Hepatocyte (in vitro differentiated cells): ENCODE measurements at regions not wholly inside any gene's neighbourhood (a gene's known extent, or its start where the extent isn't known, plus 50 kb on each side); places are given as distances from the start of the nearest gene placed in this dataset.

ENCODE experiments used
- DNase-seq: peaks from one replicate; pipeline ENCODE4 v3.0.0-alpha.2; 2016; ENCODE audit warnings: low spot score
- H2AFZ ChIP-seq: fragments of 200-600 bp; sonication (generic); 2 replicates; pipeline ENCODE4 v1.6.0; 2016; ENCODE audit warnings: antibody characterized with exemption, mild to moderate bottlenecking
- H3K27ac ChIP-seq: fragments of 200-600 bp; sonication (generic); 2 replicates; pipeline ENCODE4 v1.5.1; 2016; ENCODE audit warnings: mild to moderate bottlenecking
- H3K27me3 ChIP-seq: fragments of 200-600 bp; sonication (generic); 2 replicates; pipeline ENCODE4 v1.6.1; 2016
- H3K36me3 ChIP-seq: fragments of 200-600 bp; sonication (generic); replicated peaks from 2 replicates; pipeline ENCODE4 v1.5.1; 2016; ENCODE audit warnings: low read depth; ENCODE audit not compliant: insufficient read depth
- H3K4me1 ChIP-seq: fragments of 200-600 bp; sonication (generic); 2 replicates; pipeline ENCODE4 v1.5.1; 2016; ENCODE audit warnings: mild to moderate bottlenecking, moderate library complexity; ENCODE audit not compliant: insufficient read depth
- H3K4me2 ChIP-seq: fragments of 200-600 bp; sonication (generic); 2 replicates; pipeline ENCODE4 v1.6.0; 2016
- H3K4me3 ChIP-seq: fragments of 200-600 bp; sonication (generic); 2 replicates; pipeline ENCODE4 v1.5.1; 2016; ENCODE audit warnings: mild to moderate bottlenecking
- H3K79me2 ChIP-seq: fragments of 200-600 bp; sonication (generic); 2 replicates; pipeline ENCODE4 v1.6.0; 2017; ENCODE audit warnings: mild to moderate bottlenecking
- H3K9me2 ChIP-seq: fragments of 200-600 bp; sonication (generic); replicated peaks from 2 replicates; pipeline ENCODE4 v1.6.0; 2017; ENCODE audit warnings: mild to moderate bottlenecking; ENCODE audit not compliant: insufficient read depth
- H3K9me3 ChIP-seq: fragments of 200-600 bp; sonication (generic); 2 replicates; pipeline ENCODE4 v1.5.1; 2016; ENCODE audit warnings: low read depth, mild to moderate bottlenecking
- H4K20me1 ChIP-seq: fragments of 200-600 bp; sonication (generic); 2 replicates; pipeline ENCODE4 v1.6.0; 2016; ENCODE audit warnings: mild to moderate bottlenecking; ENCODE audit not compliant: insufficient read depth, poor library complexity, severe bottlenecking
- CTCF ChIP-seq: fragments of 200-600 bp; sonication (generic); IDR thresholded peaks from 2 replicates; pipeline ENCODE4 v1.5.1; 2016; ENCODE audit warnings: antibody characterized with exemption, mild to moderate bottlenecking; ENCODE audit not compliant: poor library complexity
- EZH2 ChIP-seq: fragments of 200-600 bp; sonication (generic); IDR thresholded peaks from 2 replicates; pipeline ENCODE4 v1.6.1; 2016; ENCODE audit warnings: antibody characterized with exemption, mild to moderate bottlenecking, borderline replicate concordance
- EZH2phosphoT487 ChIP-seq: fragments of 200-600 bp; sonication (generic); IDR thresholded peaks from one replicate; pipeline ENCODE4 v1.6.1; 2018; ENCODE audit warnings: antibody characterized with exemption, mild to moderate bottlenecking, low read depth, moderate library complexity; ENCODE audit not compliant: unreplicated experiment, severe bottlenecking
- WGBS: methylation state at CpG from one replicate; pipeline ENCODE4 v1.1.6; 2016; ENCODE audit warnings: low lambda C conversion rate; ENCODE audit errors: missing lambda C conversion rate; 5-methylcytosine and 5-hydroxymethylcytosine counted together

- Histone ChIP-seq H3K9me3 (no peaks in the 10 kb centered on the region), H2AFZ (no peak overlapping the region), H3K79me2 (no peaks in the 10 kb centered on the region), H3K9me2 (no peaks in the 10 kb centered on the region), H3K27ac (no peak overlapping the region), H3K27me3 (no peaks in the 10 kb centered on the region), H3K4me1 (no peaks in the 10 kb centered on the region), H4K20me1 (no peaks in the 10 kb centered on the region), H3K4me3 (no peak overlapping the region), H3K36me3 (no peaks in the 10 kb centered on the region), H3K4me2 (no peak overlapping the region)
- no peak for TF ChIP-seq CTCF
- no peak for TF ChIP-seq EZH2
- no peak for TF ChIP-seq EZH2phosphoT487
- no peak for DNase-seq
- WGBS, result 73% methylated on average over 3 of the region's 3 CpGs
Observed at GRCh38 chr3:148218222-148218621, 479.5 kb upstream of the AGTR1 start.

- H3K4me2 ChIP-seq, result no peak overlapping the region
- H3K4me3 ChIP-seq, result no peak overlapping the region
- no peaks in the 10 kb centered on the region for H4K20me1 ChIP-seq
- H3K9me3 ChIP-seq, result no peaks in the 10 kb centered on the region
- no peak for DNase-seq
- 97% methylated on average over 2 of the region's 2 CpGs for WGBS
- TF ChIP-seq EZH2 (no peak), EZH2phosphoT487 (no peak)
- no peak overlapping the region for H2AFZ ChIP-seq
- no peaks in the 10 kb centered on the region for H3K79me2 ChIP-seq
- H3K9me2 ChIP-seq, result no peaks in the 10 kb centered on the region
- no peaks in the 10 kb centered on the region for H3K4me1 ChIP-seq
- H3K27ac ChIP-seq, result no peak overlapping the region
- H3K27me3 ChIP-seq, result no peaks in the 10 kb centered on the region
- H3K36me3 ChIP-seq, result no peaks in the 10 kb centered on the region
Observed at GRCh38 chr3:148219999-148220398, 477.7 kb upstream of the AGTR1 start.

GRCh38 chr3:148221303-148221702, 476.4 kb upstream of the AGTR1 start:
- H3K4me3 ChIP-seq, result no peak overlapping the region
- no peak overlapping the region for H3K4me2 ChIP-seq
- no peaks in the 10 kb centered on the region for H3K36me3 ChIP-seq
- no peaks in the 10 kb centered on the region for H3K4me1 ChIP-seq
- TF ChIP-seq EZH2 (no peak), EZH2phosphoT487 (no peak), CTCF (no peak)
- H3K27me3 ChIP-seq, result no peaks in the 10 kb centered on the region
- no peaks in the 10 kb centered on the region for H3K9me2 ChIP-seq
- H2AFZ ChIP-seq, result no peak overlapping the region
- no peaks in the 10 kb centered on the region for H3K9me3 ChIP-seq
- no peaks in the 10 kb centered on the region for H4K20me1 ChIP-seq
- H3K27ac ChIP-seq, result no peak overlapping the region
- 83% methylated on average over 1 of the region's 1 CpG for WGBS
- no peak for DNase-seq
- no peaks in the 10 kb centered on the region for H3K79me2 ChIP-seq

- Histone ChIP-seq H3K27me3 (no peaks in the 10 kb centered on the region), H3K4me1 (no peaks in the 10 kb centered on the region), H3K9me2 (no peaks in the 10 kb centered on the region), H3K4me3 (no peak overlapping the region), H4K20me1 (no peaks in the 10 kb centered on the region), H3K27ac (no peak overlapping the region), H3K36me3 (no peaks in the 10 kb centered on the region), H3K4me2 (no peak overlapping the region), H3K9me3 (no peaks in the 10 kb centered on the region), H3K79me2 (no peaks in the 10 kb centered on the region), H2AFZ (no peak overlapping the region)
- no peak for TF ChIP-seq CTCF
- TF ChIP-seq EZH2, result no peak
- no peak for TF ChIP-seq EZH2phosphoT487
- DNase-seq, result no peak
- WGBS, result 79% methylated on average over 2 of the region's 2 CpGs
Observed at GRCh38 chr3:148223266-148223665, 474.4 kb upstream of the AGTR1 start.
